LNCAP (cell line): ENCODE measurements at regions not wholly inside any gene's neighbourhood (a gene's known extent, or its start where the extent isn't known, plus 50 kb on each side); places are given as distances from the start of the nearest gene placed in this dataset.

Source experiments
- TF ChIP-seq, protein P1 (sequence below): fragments of 450-650 bp; IDR thresholded peaks from 2 replicates; pipeline ENCODE4 v1.5.1; 2017; ENCODE audit warnings: mild to moderate bottlenecking

DNA sequence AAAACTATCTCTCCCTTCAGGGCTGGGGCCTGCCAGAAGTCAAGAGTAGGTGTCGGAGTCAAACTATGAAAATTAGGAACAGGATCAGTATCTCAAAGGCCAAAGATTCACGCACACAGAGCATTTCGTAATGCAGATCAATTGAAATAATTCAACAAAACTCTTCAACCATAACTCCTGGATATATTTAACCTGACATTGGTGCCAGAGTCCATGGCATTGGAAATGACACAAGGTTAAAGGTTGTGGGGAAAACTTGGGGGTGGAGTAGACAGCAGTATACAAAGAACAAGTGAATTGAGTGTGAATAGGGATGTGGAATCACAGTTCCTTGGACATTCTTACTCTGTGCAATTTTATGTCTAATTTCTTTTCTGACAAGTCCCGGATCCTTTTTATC lies 788.0 kb upstream of the GYPC start:
- TF ChIP-seq, protein P1, sequence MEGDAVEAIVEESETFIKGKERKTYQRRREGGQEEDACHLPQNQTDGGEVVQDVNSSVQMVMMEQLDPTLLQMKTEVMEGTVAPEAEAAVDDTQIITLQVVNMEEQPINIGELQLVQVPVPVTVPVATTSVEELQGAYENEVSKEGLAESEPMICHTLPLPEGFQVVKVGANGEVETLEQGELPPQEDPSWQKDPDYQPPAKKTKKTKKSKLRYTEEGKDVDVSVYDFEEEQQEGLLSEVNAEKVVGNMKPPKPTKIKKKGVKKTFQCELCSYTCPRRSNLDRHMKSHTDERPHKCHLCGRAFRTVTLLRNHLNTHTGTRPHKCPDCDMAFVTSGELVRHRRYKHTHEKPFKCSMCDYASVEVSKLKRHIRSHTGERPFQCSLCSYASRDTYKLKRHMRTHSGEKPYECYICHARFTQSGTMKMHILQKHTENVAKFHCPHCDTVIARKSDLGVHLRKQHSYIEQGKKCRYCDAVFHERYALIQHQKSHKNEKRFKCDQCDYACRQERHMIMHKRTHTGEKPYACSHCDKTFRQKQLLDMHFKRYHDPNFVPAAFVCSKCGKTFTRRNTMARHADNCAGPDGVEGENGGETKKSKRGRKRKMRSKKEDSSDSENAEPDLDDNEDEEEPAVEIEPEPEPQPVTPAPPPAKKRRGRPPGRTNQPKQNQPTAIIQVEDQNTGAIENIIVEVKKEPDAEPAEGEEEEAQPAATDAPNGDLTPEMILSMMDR = no peak

DNA sequence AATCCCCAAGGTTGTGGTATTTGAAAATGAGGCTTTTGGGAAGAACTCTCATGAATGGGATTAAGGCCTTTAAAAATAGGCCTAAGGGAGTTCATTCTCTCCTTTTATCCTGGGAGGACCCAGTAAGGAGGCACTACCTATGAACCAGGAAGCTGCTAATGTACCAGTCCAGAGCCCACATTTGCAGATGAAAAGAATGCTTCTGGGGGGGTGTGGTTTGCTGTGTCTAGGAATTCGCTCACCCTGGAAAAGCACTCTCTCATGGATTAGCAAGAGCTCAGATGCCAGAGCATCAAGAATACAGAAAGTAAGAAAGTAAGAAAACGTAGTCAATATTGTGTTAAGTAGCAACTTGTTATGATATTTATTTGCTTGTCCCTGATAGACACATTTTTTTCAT lies 785.7 kb upstream of the GYPC start:
- TF ChIP-seq, protein P1 = no peak

DNA sequence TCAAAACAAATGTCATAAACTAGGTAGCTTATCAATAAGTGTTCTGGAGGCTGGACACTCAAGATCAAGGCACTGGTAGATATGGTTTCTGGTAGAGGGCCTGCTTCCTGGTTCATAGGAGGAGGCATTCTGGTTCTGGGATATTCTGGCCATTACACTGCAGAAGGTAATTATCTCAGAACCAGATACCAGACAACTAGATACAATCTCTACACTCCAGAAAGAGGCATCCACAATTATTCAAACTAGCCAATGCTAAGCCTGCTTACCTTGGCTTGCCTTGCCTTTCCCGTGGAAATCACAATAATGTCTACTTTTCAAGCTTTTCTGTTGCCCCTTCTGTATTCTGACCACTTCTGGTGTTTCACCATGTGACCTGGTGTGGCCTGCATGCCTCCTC lies 785.2 kb upstream of the GYPC start:
- TF ChIP-seq, protein P1 = no peak

- TF ChIP-seq, protein P1 = no peak
Observed at GRCh38 chr2:125874564-125874963, 781.4 kb upstream of the GYPC start.

DNA sequence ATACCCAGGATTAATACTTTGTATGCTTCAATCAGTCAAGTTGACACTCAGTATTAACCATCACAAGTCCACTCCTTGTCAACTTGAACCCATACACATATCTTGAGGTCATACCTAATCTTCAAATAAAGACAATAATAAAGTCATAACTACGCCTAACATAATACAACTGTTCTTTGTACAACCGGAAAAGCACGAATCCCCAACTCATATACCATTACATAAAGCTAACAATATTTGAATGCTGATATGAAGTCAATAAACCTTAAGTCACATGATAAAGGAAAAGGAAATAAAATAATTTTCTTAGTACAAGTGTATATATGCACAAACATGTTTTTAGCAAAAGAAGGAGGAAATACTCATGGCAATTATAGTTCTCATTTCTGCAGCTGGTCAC lies 770.6 kb upstream of the GYPC start:
- TF ChIP-seq, protein P1 = no peak

GRCh38 chr2:125886153-125886552 lies 769.8 kb upstream of the GYPC start:
- TF ChIP-seq, protein P1 = no peak

DNA sequence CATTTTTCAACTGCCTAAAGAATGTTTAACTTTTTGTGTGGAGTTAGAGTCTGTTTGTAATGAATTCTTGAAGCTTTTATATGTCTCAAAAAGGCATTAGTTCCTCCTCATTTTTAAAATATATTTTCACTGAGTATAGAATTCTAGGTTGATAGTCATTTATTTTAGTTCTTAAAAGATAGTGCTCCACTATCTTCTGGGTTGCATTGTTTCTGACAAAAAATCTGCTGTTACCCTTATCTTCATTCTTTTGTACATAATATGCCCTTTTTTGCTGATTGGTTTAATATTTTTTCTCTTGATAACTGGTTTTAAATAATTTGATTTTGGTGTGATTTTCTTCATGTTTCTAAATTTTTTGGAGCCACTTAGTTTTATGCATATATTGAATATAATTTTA lies 754.7 kb upstream of the GYPC start:
- TF ChIP-seq, protein P1 = no peak

DNA sequence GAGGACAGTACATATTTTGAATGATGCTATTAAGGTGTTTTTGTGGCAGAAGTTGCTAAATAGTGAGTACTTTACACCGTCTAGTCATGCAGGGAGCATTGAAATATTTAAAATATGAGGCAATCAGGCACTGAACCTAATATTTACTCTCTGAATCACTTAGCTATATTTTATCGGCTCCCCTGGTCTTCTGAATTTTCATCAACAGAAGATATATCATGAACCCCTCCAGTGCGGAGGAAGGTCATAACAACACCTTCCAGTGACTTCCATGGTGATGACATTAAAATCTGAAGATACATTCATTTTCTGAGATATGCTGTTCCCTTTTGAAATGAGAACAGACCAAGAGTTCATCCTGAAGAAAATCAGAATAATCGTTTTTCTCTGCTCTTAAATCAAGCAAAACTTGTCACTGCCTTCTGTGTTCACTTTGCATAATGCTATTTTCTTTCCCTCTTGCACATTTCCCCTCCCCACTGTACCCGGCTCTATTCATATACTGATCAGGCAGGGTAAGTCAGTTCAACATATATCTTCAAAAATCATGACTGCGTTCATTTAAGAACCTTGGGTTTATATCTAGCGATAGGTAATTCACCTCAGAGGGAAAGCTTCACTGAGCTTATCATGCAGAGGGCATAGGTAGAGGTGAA lies 729.9 kb upstream of the GYPC start:
- TF ChIP-seq, protein P1 = no peak
